ENCODE measurements at regions not wholly inside any gene's neighbourhood (a gene's known extent, or its start where the extent isn't known, plus 50 kb on each side); places are given as distances from the start of the nearest gene placed in this dataset.
"Not testable (repeated sequence)": the region's sequence is repeated elsewhere in the genome, so short reads cannot be mapped to it uniquely, and the experiment has no call there.

DNA sequence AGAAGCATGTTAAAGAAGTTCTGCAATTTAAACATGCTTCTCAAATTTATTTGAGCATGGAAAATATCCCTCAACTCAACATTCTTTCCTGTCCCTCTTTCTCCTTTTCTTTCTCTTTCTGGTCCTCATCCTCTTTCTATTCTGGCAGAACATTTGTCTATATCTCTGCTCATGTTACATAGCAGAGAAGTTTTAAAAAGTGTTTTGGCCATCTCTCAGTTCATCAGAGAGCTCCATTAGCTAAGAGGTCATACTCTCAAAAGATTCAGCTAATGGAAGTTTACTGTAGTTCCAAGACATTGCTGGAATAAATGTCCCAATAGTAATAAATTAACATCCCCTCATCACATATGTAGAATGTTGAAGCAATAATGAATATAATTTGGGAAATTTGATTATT, 53.5 kb downstream of the XCL2 start:
- no peak for DNase-seq

DNA sequence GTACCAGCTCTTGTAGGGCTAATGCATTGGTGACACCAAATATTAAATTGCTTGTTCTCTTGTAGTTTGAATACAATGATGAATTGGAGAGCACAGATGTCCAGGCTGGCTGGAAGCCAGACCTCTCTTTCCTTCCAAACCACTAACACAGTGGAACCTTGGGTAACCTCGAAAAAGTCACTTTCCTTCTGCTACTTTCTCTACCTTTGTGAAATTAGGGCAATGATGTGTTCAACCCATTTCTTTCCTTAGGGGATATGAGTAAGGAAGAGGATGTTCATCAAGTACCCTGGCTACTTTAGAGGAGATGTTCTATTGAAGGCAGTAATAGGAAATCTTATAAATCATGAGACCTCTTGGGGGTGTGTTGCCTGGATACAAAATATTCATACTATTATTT, 55.7 kb downstream of the XCL2 start:
- no peak for DNase-seq

DNA sequence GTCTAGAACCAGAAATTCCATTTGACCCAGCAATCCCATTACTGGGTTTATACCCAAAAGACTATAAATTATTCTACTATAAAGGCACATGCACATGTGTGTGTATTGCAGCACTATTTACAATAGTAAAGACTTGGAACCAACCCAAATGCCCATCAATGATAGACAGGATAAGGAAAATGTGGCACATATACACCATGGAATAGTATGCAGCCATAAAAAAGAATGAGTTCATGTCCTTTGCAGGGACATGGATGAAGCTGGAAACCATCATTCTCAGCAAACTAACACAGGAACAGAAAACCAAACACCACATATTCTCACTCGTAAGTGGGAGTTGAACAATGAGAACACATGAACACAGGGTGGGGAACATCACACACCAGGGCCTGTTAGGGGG, 57.0 kb downstream of the XCL2 start:
- not testable (repeated sequence) for DNase-seq

DNA sequence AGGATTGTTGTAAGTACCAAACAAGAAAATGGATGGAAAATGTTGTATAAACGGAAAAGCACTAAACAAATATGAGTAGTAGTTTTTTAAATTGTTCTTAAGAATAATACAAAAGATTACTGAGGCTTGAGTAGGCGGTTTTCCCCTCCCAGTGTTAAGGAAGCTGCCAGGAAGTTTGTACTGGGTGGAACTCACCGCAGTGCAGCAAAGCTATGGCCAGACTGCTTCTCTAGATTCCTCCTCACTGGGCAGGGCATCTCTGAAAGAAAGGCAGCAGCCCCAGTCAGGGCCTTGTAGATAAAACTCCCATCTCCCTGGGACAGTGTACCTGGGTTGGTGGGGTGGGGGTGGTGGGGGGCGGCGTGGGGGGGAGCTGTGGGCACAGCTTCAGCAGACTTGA, 58.7 kb downstream of the XCL2 start:
- DNase-seq, result peak in 1 of 2 donors; percentile 10

DNA sequence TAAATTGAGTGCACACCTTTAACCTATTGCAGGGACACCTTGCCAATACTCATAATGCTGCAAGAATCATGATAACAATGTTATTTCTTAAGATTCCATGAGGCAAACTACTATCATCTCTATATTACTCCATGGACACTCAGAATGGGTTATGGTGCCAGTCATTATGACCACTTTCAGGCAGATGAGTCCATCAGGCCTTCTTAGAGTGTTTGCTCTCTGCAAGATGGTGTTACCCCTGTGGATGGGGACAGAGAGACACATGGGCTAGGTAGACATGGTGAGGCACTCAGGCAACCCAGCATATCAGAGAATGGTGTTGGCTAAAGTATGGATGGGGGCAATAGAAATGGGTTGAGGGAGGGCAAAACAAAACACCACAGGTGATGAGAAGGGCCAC, 59.7 kb downstream of the XCL2 start:
- no peak for DNase-seq

DNA sequence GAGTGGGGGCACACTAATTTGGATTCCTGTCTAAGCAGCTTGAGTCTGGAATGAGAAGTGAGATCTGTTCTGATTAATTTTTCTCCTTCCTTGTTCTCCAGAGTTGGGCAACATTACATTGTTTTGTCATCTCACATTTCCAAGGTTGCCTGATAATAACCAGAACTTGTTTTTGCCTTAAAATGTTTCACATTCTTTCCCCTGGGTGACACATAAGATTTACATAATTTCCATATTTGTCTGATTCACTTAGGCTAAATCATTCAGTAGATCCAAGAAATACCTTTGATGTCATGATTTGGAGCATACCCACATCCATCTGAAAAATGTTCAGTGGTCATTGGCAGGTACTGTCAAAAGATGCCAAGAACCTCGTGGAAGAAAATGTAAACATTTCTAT, 60.3 kb downstream of the XCL2 start:
- no peak for DNase-seq

DNA sequence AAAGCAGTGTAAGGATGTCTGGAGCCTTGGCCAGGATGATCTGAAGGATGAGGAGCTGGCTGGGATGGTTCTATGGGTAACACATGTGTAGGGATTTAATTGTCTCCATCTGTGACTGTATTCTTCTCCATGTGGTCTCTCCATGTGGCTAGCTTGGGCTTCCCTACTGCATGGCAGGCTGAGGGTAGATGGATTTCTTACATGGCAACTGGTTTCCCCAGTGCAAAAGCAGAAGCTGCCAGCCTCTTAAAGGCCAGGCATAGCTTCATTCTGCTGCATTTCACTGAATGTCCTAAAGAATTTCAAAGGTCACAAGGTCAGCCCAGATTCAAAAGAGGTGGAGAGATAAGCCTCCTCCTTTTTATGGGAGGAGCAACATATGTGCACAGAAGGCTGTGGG, 61.7 kb downstream of the XCL2 start:
- no peak for DNase-seq

DNA sequence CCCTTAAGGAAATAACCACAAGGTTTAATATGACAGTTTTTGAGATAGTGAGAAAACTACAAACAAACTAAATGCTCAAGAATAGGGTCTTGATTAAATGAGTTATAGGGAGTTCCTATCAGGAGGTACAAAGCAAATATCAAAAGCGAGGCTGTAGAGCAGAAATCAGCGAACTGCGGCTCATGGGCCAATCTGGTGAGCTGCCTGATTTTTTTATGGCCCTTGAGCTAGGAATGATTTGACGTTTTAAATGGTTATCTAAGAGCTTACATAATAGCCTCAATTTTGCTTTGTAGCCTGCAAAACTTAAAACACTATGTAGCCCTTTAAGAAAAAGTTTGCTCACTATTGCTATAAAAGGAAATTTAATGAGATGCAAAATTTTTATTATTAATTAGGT, 62.2 kb downstream of the XCL2 start:
- DNase-seq, result no peak

DNA sequence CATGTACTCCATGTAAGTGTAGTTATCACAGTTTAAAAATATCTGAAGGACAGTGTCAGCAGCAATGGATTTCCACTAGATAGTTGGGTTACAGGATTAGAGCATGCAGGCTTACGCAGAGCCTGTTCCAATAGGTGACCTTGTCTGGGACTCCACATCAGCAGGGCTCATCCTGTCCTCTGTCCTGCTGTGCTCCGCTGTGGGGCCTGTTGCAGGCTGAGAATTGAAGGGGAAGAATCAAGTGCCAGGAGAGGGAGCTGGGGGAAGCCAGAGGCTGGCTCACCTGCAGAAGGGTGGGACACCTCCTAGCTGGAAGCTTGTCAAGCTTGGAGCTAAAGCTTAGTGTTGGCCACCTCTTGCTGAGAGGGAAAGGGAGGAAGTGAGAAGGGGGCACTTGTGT, 62.8 kb downstream of the XCL2 start:
- no peak for DNase-seq

DNA sequence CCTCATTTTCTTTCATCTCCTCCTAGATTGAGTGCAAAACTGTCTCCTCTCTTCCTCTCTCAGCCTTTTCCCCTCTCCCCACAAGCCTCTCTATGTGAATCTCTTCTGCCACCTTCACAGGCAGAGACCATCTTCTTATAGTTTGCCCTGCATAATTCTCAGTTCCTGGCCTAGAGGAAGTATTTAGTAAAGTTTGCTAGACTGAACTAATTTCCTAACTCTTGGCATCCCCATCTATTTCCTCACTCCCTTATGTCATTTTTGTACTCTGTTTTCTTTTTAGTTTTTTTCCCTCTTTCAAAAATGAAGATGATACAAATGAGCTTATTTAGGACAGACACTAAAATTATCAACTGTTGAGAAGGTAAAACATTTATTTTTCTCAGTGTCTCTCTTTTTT, 66.0 kb downstream of the XCL2 start:
- DNase-seq, result no peak

DNA sequence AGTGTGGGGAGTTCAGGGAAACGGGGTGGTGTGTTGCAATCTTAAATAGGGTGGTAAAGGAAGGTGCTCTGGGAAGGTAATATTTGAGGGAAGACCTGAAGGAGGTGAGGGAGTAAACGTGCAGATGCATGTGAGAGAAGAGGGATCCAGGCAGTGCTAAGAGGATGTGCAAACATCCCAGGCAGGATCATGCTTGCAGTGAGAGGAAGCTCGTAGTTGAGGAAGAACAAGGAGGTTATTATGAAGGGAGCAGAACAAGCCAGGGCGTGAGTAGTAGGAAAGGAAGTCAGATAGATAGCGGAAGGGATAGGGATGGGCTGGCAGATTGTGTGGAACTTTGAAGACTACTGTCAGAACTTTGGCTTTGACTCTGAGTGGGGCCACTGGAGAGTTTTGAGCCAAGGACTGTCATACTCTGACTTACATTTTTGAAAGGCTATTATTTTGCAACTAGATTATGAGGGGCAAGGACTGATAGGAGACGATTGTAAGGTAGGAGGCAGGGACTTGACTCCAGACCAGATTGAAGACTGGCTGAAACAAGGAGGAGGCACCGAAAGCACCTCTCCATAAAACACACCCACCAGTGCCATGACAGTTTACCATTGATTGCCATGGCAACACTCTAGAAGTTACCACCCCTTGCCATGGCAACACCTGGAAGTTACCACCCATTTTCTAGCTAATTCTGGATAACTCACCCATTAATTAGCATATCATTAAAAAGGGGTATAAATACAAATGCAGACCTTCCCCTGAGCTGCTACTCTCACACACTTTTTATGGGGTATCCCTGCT, 67.0 kb downstream of the XCL2 start:
- no peak for DNase-seq

DNA sequence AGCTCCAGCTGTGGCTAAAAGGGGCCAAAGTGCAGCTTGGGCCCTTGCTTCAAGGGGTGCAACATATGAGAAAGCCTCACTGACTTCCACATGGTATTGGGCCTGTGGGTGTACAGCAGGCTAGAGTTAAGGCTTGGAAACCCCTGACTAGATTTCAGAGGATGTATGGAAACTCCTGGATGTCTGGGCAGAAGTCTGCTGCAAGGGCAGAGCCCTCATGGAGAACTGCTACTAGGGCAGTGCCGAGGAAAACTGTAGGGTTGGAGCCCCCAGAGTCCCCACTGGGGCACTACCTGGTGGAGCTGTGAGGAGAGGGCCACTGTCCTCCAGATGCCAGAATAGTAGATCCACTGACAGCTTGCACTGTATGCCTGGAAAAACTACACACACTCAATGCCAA, 69.5 kb downstream of the XCL2 start:
- DNase-seq, result no peak

DNA sequence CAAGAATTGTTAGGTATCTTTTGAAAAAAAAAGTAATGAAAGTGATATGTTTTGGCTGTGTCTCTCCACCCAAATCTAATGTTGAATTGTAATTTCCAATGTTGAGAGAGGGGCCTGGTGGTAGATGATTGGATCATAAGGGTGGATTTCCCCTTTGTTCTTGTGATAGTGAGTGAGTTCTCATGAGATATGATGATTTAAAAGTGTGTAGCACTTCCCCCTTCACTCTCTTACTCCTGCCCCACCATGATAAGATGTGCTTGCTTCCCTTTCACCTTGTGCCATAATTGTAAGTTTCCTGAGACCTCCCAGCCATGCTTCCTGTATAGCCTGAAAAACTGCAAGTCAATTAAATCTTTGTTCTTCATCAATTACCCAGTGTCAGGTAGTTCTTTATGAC, 70.7 kb downstream of the XCL2 start:
- no peak for DNase-seq

DNA sequence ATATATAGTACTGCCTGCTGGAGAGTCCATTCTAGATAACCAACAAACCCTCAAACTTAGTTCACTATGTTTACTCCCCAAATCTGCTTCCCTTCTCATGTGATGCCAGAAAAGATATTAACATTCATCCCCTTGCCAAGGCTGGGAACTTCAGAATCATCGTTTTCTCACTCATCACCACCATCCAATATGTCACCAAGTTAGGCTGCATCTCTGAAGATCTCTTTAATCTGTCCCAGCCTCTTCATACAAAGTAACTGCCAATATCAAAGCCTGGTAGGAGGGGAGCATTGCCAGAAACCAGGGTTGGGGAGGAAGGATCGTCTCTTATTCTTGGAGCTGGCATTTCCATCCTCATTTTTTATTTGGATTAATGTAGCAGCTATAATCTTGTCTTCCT, 71.6 kb downstream of the XCL2 start:
- no peak for DNase-seq

DNA sequence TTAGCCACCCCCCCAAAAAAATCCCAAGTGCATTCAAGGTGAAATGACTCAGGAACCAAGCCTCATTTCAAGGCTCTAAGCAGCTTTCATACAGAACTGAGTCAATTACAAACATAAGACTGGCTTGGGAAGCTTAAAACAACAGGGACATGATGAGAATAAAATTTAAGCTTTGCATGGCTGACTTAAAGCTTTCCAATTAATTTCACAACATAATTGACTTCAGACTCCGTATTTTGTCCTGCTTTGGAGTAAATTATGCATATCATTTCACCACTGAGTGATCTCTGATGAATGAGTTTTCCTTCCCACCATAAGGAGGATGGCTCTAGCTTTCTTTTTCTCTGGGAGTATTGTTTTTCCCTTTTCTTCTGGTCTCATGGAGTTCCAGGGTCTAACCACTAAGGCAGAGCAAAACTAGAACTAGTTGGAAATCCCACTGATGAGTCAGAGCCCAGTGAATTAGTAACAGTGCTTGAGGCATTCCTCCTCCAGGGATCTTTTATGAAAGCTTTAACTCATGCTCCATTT, 72.8 kb downstream of the XCL2 start:
- DNase-seq, result no peak

DNA sequence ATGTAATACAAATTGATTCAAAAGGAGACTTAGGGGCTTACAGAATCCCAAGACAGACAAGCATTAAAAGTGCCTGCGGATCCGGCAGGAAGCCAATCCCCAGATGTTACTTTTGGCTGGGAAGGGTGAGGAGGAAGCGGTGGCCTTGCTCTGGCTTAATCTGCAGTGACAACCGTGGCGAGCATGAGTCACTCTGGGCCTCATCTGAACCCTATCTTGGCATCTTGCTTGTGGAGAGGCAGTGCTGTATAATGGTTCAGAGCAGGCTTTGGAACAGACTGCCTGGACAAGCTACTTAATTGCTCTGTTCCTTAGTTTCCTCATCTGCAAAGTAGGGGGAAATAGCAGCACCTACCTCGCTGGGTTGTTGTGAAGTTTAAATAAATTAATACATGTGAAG, 74.1 kb downstream of the XCL2 start:
- DNase-seq, result peak; percentile 4 to 11

DNA sequence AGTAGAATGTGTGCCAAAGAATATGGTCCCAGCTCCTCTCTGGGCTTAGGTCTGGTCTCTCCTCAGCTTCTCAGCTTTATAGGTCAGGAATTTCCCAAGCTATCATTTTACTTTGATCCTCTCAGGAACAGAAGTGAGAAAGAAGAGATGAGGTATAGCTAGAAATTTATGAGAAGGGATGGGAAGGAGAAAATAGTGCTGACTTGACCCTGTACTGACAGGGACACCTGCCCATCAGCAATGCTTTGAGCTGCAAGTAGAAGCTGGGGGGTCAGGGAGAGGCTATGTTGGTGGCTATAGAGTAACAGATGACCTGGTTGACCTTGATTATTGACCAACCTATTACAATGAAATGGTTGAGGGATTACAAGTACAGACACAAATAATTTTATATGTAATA, 75.0 kb downstream of the XCL2 start:
- no peak for DNase-seq

DNA sequence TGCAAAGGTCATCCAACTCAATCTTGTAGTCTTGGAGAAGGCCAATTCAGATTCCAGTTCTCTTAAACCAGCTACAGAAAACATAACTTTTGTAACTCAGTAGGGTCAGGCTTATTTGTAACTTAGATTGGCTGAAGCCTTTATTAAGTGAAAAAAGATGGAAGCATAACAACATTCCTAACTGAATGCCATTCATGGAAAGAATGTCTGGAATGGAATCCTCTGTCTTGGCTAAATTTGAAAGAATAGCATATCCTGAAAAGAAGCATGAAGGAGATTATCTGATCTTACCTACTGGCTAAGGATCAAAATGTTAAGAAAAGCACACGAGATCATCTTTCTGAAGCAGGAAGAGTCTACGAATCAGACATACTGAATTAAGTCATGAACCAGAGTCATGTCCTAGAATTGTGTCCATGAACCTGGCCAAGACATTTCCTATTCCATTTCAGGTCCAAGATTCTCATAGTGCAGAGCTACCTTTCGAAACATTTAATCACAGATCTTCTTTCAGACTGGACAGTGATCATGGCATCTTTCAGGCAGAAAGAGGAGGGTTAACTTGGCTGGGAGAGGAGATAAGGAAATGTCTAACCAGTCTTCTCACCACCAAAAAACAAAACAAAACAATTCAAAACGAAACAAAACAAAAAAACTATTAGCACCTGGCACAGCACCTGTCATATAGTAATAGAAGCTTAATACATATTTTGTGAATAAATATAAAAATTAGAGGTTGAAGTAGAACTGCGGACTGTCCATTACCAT, 75.6 kb downstream of the XCL2 start:
- DNase-seq, result no peak

DNA sequence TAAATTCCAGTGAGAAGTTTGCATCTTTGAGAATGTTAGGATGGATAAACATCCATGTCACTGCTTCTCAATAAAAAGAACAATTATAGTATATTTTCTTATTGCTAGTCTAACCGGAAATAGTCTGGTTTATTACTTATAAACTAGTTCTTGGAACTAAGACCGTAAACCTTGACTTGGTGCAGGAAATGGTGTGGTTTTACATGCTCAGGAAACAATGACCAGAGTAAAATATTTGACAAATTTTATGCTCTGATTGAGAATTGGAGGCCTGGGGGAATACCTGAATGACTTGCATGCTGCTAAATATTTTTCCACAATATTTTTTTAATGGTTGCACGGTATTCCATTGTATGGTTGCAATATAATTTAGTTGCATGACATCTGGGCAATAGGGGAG, 76.3 kb downstream of the XCL2 start:
- peak in 1 of 2 donors; percentile 22 for DNase-seq

DNA sequence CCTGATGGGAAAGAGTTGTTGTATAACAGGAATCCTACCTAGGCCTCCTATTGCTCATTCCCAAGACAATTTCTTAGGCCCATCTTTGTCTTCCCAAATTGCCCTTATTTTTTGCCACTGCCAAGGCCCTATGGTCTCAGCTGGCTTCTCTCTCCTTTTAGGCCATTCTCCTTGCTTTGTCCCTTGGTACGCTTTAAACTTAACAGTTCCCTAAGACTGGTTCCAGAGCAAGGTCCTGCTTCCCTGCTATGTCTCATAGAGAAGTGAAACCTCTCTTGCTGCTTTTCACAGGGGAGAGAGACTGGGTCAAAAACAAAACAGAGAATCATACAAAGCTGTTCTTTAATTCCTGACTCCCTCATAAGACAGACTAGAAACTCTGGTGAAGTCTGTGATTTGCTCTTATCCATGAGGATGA, 77.1 kb downstream of the XCL2 start:
- no peak for DNase-seq

DNA sequence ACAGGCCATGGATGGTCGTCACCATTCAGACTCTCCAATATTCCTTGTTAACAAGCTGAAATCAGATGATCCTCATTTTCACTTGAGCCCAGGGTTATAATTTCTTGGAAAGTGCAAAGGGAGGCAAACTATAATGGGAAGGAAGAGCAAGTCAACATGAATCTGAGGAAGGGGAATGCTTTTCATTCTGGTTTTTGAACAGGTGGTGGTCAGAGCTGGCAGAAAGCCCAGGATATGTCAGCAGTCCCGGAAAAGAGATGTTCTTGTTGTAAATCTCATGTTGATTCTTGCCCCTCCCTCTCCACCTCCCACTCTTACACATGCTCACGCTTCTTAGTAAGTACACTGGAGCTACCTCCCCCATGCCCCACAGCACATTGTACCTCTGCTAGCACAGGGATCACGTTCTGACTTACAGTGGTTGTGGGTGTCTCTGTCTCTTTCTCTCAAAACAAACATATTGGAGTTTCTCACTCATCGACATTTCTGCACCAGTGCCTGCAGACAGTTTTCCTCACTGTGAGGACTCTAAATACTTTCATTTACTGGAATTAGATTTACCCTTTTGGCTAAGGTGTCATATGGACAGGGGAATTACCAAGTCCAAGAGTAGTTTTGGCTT, 77.6 kb downstream of the XCL2 start:
- DNase-seq, result no peak

DNA sequence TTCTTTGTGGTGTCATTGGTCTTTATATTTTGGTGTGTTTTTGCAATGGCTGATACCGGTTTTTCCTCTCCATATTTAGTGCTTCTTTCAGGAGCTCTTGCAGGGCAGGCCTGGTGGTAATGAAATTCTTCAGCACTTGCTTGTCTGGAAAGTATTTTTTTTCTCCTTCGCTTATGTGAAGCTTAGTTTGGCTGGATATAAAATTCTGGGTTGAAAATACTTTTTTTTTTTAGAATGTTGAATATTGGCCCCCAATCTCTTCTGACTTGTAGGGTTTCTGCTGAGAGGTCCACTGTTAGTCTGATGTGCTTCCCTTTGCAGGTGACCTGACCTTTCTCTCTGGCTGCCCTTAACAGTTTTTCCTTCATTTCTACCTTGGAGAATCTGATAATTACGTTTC, 82.7 kb downstream of the XCL2 start:
- not testable (repeated sequence) for DNase-seq

DNA sequence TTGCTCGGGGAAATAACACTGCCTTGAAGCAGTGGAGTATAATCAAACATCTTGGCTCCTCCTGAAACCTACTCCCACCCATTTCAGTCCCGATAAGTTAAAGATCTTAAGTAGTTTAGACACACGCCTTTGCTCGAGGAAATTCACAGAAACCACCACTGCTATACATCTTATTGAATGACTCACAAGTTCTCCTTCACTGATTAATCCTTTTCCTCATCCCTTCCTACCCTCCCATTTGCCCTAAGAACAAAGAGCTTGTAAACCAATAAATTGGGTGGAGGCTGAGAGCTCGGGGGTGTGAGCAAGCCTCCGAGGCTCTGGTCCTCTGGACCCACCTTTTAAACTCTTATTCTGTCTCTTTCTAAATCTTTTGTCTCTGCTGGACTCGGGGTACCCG, 86.5 kb downstream of the XCL2 start:
- not testable (repeated sequence) for DNase-seq

DNA sequence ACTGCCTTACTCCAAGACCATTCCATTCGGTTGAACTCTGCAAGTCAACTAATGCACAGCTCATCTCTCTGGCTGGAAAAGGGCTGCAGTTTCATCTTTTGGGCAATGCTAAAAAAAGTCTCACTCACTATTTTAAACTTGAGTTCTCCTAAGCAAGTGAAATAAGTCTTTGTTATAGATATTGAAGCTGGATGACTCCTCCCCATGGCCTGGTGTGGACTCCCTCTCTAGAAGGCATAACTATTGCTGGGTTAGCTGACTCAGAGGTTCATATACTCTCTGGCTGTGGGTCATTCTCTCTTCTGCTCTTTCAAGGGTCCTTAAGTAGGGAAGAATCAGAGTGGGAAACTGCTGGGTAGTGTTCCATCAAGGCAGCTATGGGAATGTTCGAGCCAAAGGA, 88.0 kb downstream of the XCL2 start:
- DNase-seq, result no peak

Measured in CD4-positive, alpha-beta T cell treated with Interleukin-1 beta for 1 hour (primary cell).